SIG-M5 treated with dmso at 0.1 percent for 504 hours (cell line): ENCODE measurements at regions not wholly inside any gene's neighbourhood (a gene's known extent, or its start where the extent isn't known, plus 50 kb on each side); places are given as distances from the start of the nearest gene placed in this dataset.

Source experiments
- DNase-seq: peaks from one replicate; lab custom pipeline; 2025; ENCODE audit not compliant: unreplicated experiment; lab: John Stamatoyannopoulos, UW

GRCh38 chr6:84422380-84422968 is 195.0 kb upstream of the CEP162 start:
- peak; percentile 0 for DNase-seq

GRCh38 chr6:84421031-84421430 is 193.6 kb upstream of the CEP162 start:
- DNase-seq = no peak

- DNase-seq = no peak
These were observed 189.8 kb upstream of the CEP162 start for GRCh38 chr6:84417260-84417659.

- DNase-seq = no peak
These were observed 188.7 kb upstream of the CEP162 start for GRCh38 chr6:84416043-84416657.

GRCh38 chr6:84415517-84415916 is 188.1 kb upstream of the CEP162 start:
- DNase-seq = no peak

DNA sequence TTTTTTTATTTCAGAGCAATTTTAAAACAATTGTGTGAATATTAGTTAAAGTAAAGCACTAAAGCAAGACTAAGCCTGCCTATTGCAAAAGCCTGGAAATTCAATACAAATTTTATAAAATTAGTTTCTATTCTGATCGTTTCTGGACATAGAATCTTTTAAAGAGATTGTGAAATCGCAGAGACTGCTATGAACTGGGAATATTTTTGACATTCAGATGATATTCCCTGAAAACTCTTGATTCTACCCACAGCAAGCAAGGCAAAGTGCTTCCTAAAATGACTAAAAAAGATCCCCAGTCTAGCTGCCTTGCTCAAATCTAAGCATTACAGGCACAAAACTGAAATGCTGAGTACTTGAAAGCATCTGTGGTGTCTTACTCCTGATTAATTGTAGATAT is 187.6 kb upstream of the CEP162 start:
- DNase-seq = no peak

- no peak for DNase-seq
These were observed 187.1 kb upstream of the CEP162 start for GRCh38 chr6:84414531-84414930.

DNA sequence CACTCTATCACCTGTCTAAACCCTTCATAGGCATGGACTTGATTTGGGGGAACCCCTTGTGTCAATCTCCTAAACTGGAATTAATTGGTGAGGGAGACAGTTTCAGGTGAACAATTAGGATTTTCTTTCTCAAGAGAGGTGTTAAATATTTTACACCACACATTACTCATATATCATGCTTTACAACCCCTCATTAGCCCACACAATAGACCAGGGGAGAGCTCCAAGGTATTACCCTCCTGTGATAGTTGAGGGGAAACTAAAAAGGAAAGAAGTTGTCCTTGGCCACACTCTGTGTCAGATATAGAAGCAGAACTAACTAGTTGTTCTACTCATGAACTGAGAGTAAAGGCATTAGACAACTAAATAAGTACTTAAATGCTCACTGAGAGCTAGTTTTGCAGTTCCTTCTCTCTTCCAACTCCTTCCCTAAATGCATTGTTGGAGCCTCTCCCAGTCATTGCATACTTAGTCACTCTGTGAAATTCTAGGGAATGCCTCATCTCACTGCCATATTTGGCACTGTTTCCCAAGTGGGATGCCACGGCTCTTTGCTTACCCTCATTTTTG is 183.7 kb upstream of the CEP162 start:
- DNase-seq = no peak

GRCh38 chr6:84409911-84410310 is 182.5 kb upstream of the CEP162 start:
- no peak for DNase-seq

DNA sequence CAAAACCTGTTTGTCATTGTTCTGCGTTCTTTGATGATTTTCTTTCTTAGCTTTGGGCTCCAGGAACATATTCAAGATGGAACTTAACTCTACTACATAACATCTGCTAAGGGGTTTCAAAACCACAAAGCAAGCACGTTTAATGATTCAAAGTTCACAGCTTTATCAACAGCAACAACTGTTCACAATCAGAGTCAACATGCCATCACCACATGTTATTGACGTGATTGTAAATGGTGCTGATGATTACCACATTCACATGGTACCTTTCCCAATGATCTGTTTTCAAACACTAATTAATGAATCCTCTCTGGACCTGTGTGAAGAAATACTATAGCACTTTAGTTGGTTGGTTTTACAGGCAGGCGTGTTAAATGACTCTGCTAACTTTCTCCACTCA is 180.6 kb upstream of the CEP162 start:
- no peak for DNase-seq

DNA sequence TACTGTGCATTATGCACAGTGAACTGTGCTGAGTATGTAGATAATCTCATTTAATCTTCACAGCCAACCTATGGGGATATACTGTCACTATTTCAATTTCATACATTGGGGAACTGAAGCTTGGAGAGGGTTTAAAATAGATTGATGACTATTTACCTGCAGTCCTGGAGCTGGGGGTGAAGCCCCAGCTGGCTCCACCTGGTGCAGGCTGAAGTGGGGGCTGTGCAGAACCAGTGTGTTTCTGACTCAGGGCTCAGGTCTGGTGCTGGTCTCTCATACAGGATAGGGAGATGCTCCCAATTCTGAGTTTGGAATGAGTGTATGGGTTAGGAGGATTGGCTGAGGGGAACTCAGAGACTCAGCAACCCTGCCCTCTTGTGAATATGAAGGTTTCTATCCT is 176.1 kb upstream of the CEP162 start:
- no peak for DNase-seq

DNA sequence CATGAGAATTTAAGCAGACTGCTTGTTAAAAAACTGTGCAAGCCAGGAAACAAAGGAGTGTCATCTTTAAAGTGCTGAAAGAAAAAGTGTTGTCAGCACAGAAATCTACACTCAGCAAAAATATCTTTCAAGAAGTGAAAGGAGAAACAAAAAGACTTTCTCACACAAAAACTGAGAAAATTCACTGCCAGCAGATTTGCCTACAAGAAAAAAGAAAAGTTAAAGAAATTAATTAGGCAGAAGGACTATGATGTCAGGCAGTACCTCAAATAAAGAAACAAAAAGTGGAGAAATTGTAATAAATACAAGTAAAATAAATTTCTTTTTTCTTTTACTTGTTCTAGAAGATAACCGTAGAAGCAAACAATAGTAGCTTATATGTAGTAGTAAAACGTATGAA is 171.6 kb upstream of the CEP162 start:
- DNase-seq = no peak

DNA sequence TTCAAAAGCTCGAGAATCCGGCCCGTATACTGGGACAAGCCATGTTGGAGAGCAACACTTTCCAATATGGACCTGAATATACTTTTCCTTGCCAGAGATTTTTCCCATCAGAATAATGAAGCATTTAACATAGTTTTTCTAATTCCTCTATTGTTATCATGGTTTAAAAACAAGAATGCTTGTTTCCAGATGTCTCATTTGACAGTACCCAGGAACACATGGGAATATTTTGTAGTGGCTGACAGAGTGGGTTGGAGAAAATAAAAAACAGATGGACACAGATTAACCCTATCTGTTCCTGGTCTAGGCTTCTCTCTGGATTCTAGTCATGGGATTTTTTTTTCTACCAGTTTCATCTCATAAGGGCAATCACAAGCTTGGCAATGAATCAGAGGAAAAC is 164.8 kb upstream of the CEP162 start:
- no peak for DNase-seq

- DNase-seq = no peak
These were observed 163.4 kb upstream of the CEP162 start for GRCh38 chr6:84390851-84391250.

DNA sequence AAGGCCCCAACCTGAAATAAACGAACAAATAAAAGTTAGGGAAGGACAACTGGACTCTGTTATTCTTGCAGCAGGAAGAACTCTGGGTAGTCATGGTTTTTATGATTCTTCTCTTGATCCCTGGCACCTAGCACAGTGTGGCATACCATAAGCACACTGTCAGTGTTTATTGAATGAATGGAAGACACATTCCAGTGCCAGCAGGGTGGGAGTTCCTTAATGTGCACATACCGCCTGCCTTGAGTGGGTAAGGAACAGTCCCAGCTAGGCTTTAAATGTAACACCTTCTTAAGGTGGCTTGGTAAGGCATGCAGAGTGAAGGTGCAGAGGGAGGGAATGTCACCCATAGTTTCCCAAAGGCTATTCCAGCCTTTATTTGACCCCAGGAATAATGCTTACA is 162.9 kb upstream of the CEP162 start:
- no peak for DNase-seq

DNA sequence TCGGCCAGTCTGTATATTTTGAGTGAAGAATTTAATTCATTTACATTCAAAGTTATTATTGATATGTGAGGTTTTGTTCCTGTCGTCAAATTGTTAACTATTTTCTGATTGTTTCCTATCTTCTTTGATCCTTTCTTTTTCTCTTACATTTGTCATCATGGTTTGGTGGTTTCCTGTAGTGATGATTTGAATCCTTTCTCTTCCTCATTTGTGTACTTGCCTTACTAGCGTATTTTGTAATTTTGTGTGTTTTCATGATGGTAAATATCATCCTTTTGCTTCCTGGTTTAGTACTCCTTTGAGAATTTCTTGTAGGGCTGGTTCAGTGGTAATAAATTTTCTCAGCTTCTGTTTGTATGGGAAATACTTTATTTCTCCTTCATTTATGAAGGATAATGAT is 151.7 kb upstream of the CEP162 start:
- no peak for DNase-seq

- DNase-seq = no peak
These were observed 144.8 kb upstream of the CEP162 start for GRCh38 chr6:84372290-84372689.

- DNase-seq = no peak
These were observed 144.2 kb upstream of the CEP162 start for GRCh38 chr6:84371681-84372080.

- DNase-seq = no peak
These were observed 134.9 kb upstream of the CEP162 start for GRCh38 chr6:84362193-84362821.

- no peak for DNase-seq
These were observed 134.1 kb upstream of the CEP162 start for GRCh38 chr6:84361372-84362192.

GRCh38 chr6:84360039-84360438 is 132.6 kb upstream of the CEP162 start:
- DNase-seq = no peak

DNA sequence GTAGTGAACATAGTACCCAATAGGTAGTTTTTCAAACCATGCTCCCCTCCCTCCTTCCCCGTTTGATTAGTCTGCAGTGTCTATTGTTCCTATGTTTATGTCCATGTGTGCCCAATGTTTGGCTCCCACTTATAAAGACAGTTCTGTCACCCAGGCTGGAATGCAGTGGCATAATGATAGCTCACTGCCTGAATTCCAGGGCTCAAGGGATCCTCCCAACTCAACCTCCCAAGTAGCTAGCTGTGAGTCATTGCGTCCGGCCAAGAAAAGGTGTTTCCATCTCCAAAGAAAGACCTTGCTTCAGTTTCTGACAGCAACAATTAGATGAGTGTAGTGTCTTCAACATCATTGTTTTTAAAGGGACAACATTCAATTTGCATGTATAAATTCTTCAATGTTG is 131.1 kb upstream of the CEP162 start:
- no peak for DNase-seq
